ENCODE measurements at regions not wholly inside any gene's neighbourhood (a gene's known extent, or its start where the extent isn't known, plus 50 kb on each side); places are given as distances from the start of the nearest gene placed in this dataset.

DNA sequence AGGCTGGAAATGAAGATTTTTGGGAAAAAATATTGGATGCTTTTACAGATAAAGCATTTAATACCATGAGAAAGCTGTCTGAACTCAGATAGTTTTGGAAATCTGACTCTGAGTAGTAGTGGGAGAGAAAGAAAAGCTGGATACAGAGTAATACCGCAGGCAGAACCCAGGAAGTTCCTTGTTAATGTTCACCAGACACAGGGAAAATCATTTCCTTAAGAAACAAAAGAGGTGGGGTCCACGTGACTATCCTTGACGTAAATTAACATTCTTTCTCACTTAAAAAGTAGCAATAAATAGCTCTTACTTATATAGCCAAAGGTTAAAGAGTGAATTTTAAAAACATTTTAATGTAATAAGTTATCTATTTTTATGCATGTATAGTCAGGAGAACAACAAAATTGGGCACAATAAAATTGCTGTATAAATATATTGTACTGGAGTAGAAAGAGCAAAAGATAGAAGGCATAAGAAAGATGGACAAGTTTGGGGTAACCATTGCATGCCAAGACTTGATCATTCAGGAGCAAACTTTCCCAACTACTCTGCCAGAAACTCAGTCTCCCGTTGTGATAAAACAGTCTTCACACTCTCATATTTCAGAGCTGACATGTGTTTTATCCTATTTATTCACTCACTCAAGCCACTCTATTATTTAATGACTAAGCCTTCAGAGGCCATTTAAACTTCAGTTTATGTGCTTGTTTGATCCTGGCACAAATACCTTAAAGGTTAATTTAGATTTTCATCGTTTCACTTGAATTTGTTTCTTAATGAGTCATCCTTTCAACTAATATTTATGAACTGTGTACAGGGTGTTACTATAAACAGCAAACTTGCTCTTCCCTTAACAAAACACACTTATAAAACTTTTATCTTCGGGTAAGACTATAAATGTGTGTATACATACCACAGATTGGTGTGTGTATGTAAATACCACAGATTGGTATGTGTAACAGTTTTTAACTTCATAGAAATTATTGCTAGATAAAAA, 143.1 kb downstream of the GNAI1 start:
- no peak overlapping the region for H3K27ac Mint-ChIP-seq (ENCODE audit: unreplicated experiment)
- TF ChIP-seq, protein P1, sequence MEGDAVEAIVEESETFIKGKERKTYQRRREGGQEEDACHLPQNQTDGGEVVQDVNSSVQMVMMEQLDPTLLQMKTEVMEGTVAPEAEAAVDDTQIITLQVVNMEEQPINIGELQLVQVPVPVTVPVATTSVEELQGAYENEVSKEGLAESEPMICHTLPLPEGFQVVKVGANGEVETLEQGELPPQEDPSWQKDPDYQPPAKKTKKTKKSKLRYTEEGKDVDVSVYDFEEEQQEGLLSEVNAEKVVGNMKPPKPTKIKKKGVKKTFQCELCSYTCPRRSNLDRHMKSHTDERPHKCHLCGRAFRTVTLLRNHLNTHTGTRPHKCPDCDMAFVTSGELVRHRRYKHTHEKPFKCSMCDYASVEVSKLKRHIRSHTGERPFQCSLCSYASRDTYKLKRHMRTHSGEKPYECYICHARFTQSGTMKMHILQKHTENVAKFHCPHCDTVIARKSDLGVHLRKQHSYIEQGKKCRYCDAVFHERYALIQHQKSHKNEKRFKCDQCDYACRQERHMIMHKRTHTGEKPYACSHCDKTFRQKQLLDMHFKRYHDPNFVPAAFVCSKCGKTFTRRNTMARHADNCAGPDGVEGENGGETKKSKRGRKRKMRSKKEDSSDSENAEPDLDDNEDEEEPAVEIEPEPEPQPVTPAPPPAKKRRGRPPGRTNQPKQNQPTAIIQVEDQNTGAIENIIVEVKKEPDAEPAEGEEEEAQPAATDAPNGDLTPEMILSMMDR (conservative IDR thresholded peaks at IDR 0.05), result no peak
- no peaks in the 10 kb centered on the region for H3K36me3 Mint-ChIP-seq (ENCODE audit: low read depth)
- peaks cover 13% of the 10 kb centered on the region for H3K4me1 Mint-ChIP-seq
- H3K27me3 Mint-ChIP-seq (ENCODE audit: low read depth), result no peaks in the 10 kb centered on the region
- no peaks in the 10 kb centered on the region for H3K9me3 Mint-ChIP-seq
- no peak overlapping the region for H3K4me3 Mint-ChIP-seq
- DNase-seq (ENCODE audit: low read depth, low spot score), result no peak
